Breast epithelium (tissue), 4 donors: ENCODE measurements at regions not wholly inside any gene's neighbourhood (a gene's known extent, or its start where the extent isn't known, plus 50 kb on each side); places are given as distances from the start of the nearest gene placed in this dataset.

Experiments used
- DNase-seq, 2 donors: peaks; one replicate each; pipeline ENCODE4 v3.0.0-alpha.2; 2019; ENCODE audit warnings: low spot score in 2 of 2
- H3K27ac ChIP-seq, 2 donors: fragments of 200-600 bp; sonication (generic) in 1 of 2; one replicate each; pipeline ENCODE4 v1.5.1; 2016 to 2019; ENCODE audit warnings: mild to moderate bottlenecking in 1 of 2
- H3K27me3 ChIP-seq, 2 donors: fragments of 200-600 bp; sonication (generic) in 1 of 2; one replicate each; pipeline versions ENCODE4 v1.5.1 to v1.6.0; 2017 to 2019; ENCODE audit warnings: control low read depth in 1 of 2, mild to moderate bottlenecking in 1 of 2
- H3K36me3 ChIP-seq: fragments of 200-600 bp; one replicate; pipeline ENCODE4 v1.5.1; 2019
- H3K4me1 ChIP-seq, 2 donors: fragments of 200-600 bp; sonication (generic); one replicate each; pipeline ENCODE4 v1.5.1; 2016 to 2019; ENCODE audit warnings: control low read depth in 1 of 2
- H3K4me3 ChIP-seq, 3 donors: fragments of 200-600 bp; sonication (generic); 1 replicate in 2 of 3; 2 replicates in 1 of 3; pipeline ENCODE4 v1.5.1; 2016 to 2019; ENCODE audit warnings: mild to moderate bottlenecking in 3 of 3, moderate library complexity in 2 of 3
- H3K9me3 ChIP-seq, 2 donors: fragments of 200-600 bp; sonication (generic) in 1 of 2; one replicate each; pipeline ENCODE4 v1.5.1; 2016 to 2019; ENCODE audit warnings: control low read depth in 1 of 2
- CTCF ChIP-seq, 3 donors: fragments of 450-650 bp; IDR thresholded peaks; one replicate each; pipeline ENCODE4 v1.5.1; 2016 to 2017; ENCODE audit warnings: antibody characterized with exemption in 3 of 3, mild to moderate bottlenecking in 3 of 3, moderate library complexity in 3 of 3
- POLR2A ChIP-seq: fragments of 450-650 bp; IDR thresholded peaks from one replicate; pipeline ENCODE4 v1.6.1; 2016; ENCODE audit warnings: antibody characterized with exemption, mild to moderate bottlenecking, moderate library complexity
- POLR2AphosphoS5 ChIP-seq, 3 donors: sonication (generic); formaldehyde crosslinking; IDR thresholded peaks; one replicate each; pipeline ENCODE4 v1.6.1; 2017; ENCODE audit warnings: antibody characterized with exemption in 3 of 3
- intact Hi-C: fragments of 100-400 bp; cut with DNase I; formaldehyde crosslinking; loops from one replicate; pipeline ENCODE4 v1.15.1; 2023; ENCODE audit warnings: low total_unique reads

- H3K4me1 ChIP-seq = no peaks in the 10 kb centered on the region
- no peaks in the 10 kb centered on the region for H3K27me3 ChIP-seq
- H3K36me3 ChIP-seq = no peaks in the 10 kb centered on the region
- H3K4me3 ChIP-seq = no peak overlapping the region
- H3K27ac ChIP-seq = no peak overlapping the region
- H3K9me3 ChIP-seq = no peaks in the 10 kb centered on the region
- TF ChIP-seq POLR2AphosphoS5 (IDR thresholded peaks at IDR 0.05) = no peak
- no peak for TF ChIP-seq CTCF (IDR thresholded peaks at IDR 0.05)
- TF ChIP-seq POLR2A = no peak
- DNase-seq = no peak
- intact Hi-C loops = no loop called here
These were observed 817.8 kb downstream of the MTRR start for GRCh38 chr5:8686707-8687106.

- TF ChIP-seq POLR2AphosphoS5 (IDR thresholded peaks at IDR 0.05) (no peak), POLR2A (no peak), CTCF (IDR thresholded peaks at IDR 0.05) (no peak)
- Histone ChIP-seq H3K27me3 (no peaks in the 10 kb centered on the region), H3K27ac (no peak overlapping the region), H3K36me3 (no peaks in the 10 kb centered on the region), H3K9me3 (no peaks in the 10 kb centered on the region), H3K4me1 (no peaks in the 10 kb centered on the region), H3K4me3 (no peak overlapping the region)
- DNase-seq = no peak
- intact Hi-C loops = no loop called here
These were observed 820.8 kb downstream of the MTRR start for GRCh38 chr5:8689773-8690172.

GRCh38 chr5:8691221-8691620, 822.3 kb downstream of the MTRR start:
- Histone ChIP-seq H3K9me3 (no peaks in the 10 kb centered on the region), H3K27me3 (no peaks in the 10 kb centered on the region), H3K4me3 (no peak overlapping the region), H3K36me3 (no peaks in the 10 kb centered on the region), H3K4me1 (no peaks in the 10 kb centered on the region), H3K27ac (no peak overlapping the region)
- no peak for TF ChIP-seq POLR2A
- TF ChIP-seq POLR2AphosphoS5 (IDR thresholded peaks at IDR 0.05) = no peak
- no peak for TF ChIP-seq CTCF (IDR thresholded peaks at IDR 0.05)
- intact Hi-C loops = no loop called here
- DNase-seq = no peak

- TF ChIP-seq POLR2AphosphoS5 (IDR thresholded peaks at IDR 0.05) (no peak), POLR2A (no peak), CTCF (IDR thresholded peaks at IDR 0.05) (no peak)
- intact Hi-C loops = no loop called here
- no peak overlapping the region for H3K4me3 ChIP-seq
- DNase-seq = no peak
- no peaks in the 10 kb centered on the region for H3K36me3 ChIP-seq
- no peaks in the 10 kb centered on the region for H3K9me3 ChIP-seq
- no peaks in the 10 kb centered on the region for H3K27me3 ChIP-seq
- no peaks in the 10 kb centered on the region for H3K4me1 ChIP-seq
- H3K27ac ChIP-seq = no peak overlapping the region
These were observed 824.4 kb downstream of the MTRR start for GRCh38 chr5:8693341-8693844.

GRCh38 chr5:8694545-8694944, 825.6 kb downstream of the MTRR start:
- Histone ChIP-seq H3K27ac (no peak overlapping the region), H3K4me3 (no peak overlapping the region), H3K9me3 (no peaks in the 10 kb centered on the region), H3K36me3 (no peaks in the 10 kb centered on the region), H3K27me3 (no peaks in the 10 kb centered on the region), H3K4me1 (no peaks in the 10 kb centered on the region)
- intact Hi-C loops = no loop called here
- no peak for DNase-seq
- TF ChIP-seq CTCF (IDR thresholded peaks at IDR 0.05) (no peak), POLR2A (no peak), POLR2AphosphoS5 (IDR thresholded peaks at IDR 0.05) (no peak)
